ENCODE measurements at regions not wholly inside any gene's neighbourhood (a gene's known extent, or its start where the extent isn't known, plus 50 kb on each side); places are given as distances from the start of the nearest gene placed in this dataset.

DNA sequence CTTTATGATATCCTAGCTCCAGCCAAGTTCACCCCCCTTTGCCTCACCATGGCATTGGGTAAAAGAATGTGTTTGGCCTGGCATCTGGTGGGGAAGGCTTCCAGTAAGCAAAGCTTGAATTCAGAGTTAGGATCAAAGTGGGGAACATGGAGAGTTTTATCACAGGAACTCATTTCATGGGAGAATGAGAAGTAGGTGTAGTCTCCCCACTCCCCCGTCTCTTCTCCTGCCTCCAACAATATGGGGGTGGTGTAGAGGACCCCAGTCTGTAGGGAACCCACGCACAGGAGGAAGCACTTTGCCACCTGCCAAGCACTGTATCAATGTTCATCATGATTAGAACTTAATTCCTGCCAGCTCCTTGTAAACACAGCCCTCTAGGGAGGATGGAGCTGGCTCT is 200.5 kb downstream of the UACA start:
- no peaks in the 10 kb centered on the region for H3K79me2 ChIP-seq (ENCODE audit: control insufficient read depth, insufficient read depth, low read length)
- no peak overlapping the region for H3K4me2 ChIP-seq (ENCODE audit: extremely low read depth, insufficient read depth, low read length)
- no peaks in the 10 kb centered on the region for H4K20me1 ChIP-seq (ENCODE audit: control insufficient read depth, extremely low read depth, insufficient read depth, low read length)
- peaks cover 26% of the 10 kb centered on the region for H3K27me3 ChIP-seq (ENCODE audit: control insufficient read depth, insufficient read depth, low read length)
- no peak overlapping the region for H2AFZ ChIP-seq (ENCODE audit: low read length)
- H3K36me3 ChIP-seq (ENCODE audit: control insufficient read depth, insufficient read depth, low read length), result no peaks in the 10 kb centered on the region
- H3K9ac ChIP-seq (ENCODE audit: insufficient read depth, low read length), result no peak overlapping the region
- H3K4me3 ChIP-seq (replicated peaks in 1 of 4; ENCODE audit: control extremely low read depth in 1 of 4, insufficient read depth in 1 of 4, low read depth in 3 of 4, low read length in 4 of 4), result no peak overlapping the region
- H3K4me1 ChIP-seq (ENCODE audit: control insufficient read depth, extremely low read depth, insufficient read depth, low read length), result peaks cover 4% of the 10 kb centered on the region
- no peak for TF ChIP-seq EZH2 (IDR thresholded peaks at IDR 0.05; ENCODE audit: low read length, missing control alignments)
- TF ChIP-seq, protein P1, sequence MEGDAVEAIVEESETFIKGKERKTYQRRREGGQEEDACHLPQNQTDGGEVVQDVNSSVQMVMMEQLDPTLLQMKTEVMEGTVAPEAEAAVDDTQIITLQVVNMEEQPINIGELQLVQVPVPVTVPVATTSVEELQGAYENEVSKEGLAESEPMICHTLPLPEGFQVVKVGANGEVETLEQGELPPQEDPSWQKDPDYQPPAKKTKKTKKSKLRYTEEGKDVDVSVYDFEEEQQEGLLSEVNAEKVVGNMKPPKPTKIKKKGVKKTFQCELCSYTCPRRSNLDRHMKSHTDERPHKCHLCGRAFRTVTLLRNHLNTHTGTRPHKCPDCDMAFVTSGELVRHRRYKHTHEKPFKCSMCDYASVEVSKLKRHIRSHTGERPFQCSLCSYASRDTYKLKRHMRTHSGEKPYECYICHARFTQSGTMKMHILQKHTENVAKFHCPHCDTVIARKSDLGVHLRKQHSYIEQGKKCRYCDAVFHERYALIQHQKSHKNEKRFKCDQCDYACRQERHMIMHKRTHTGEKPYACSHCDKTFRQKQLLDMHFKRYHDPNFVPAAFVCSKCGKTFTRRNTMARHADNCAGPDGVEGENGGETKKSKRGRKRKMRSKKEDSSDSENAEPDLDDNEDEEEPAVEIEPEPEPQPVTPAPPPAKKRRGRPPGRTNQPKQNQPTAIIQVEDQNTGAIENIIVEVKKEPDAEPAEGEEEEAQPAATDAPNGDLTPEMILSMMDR (conservative IDR thresholded peaks at IDR 0.05 in 1 of 2, IDR thresholded peaks at IDR 0.05 in 1 of 2; ENCODE audit: low read depth in 1 of 2, low read length in 2 of 2), result no peak
- no peak overlapping the region for H3K27ac ChIP-seq (ENCODE audit: insufficient read depth, low read length)
- no peak for DNase-seq (ENCODE audit: low read depth in 2 of 2)
- no peaks in the 10 kb centered on the region for H3K9me3 ChIP-seq (ENCODE audit: control insufficient read depth, insufficient read depth, low read depth, low read length)

GRCh38 chr15:70561885-70562284 is 201.5 kb downstream of the UACA start:
- Histone ChIP-seq H3K4me2 (ENCODE audit: extremely low read depth, insufficient read depth, low read length) (no peak overlapping the region), H4K20me1 (ENCODE audit: control insufficient read depth, extremely low read depth, insufficient read depth, low read length) (no peaks in the 10 kb centered on the region), H3K4me1 (ENCODE audit: control insufficient read depth, extremely low read depth, insufficient read depth, low read length) (peaks cover 4% of the 10 kb centered on the region), H3K27ac (ENCODE audit: insufficient read depth, low read length) (no peak overlapping the region), H3K36me3 (ENCODE audit: control insufficient read depth, insufficient read depth, low read length) (no peaks in the 10 kb centered on the region), H3K9ac (ENCODE audit: insufficient read depth, low read length) (no peak overlapping the region), H2AFZ (ENCODE audit: low read length) (no peak overlapping the region), H3K4me3 (replicated peaks in 1 of 4; ENCODE audit: control extremely low read depth in 1 of 4, insufficient read depth in 1 of 4, low read depth in 3 of 4, low read length in 4 of 4) (no peak overlapping the region), H3K79me2 (ENCODE audit: control insufficient read depth, insufficient read depth, low read length) (no peaks in the 10 kb centered on the region), H3K27me3 (ENCODE audit: control insufficient read depth, insufficient read depth, low read length) (peaks cover 28% of the 10 kb centered on the region), H3K9me3 (ENCODE audit: control insufficient read depth, insufficient read depth, low read depth, low read length) (no peaks in the 10 kb centered on the region)
- TF ChIP-seq EZH2 (IDR thresholded peaks at IDR 0.05; ENCODE audit: low read length, missing control alignments), result no peak
- TF ChIP-seq, protein P1 (conservative IDR thresholded peaks at IDR 0.05 in 1 of 2, IDR thresholded peaks at IDR 0.05 in 1 of 2; ENCODE audit: low read depth in 1 of 2, low read length in 2 of 2), result no peak
- no peak for DNase-seq (ENCODE audit: low read depth in 2 of 2)

DNA sequence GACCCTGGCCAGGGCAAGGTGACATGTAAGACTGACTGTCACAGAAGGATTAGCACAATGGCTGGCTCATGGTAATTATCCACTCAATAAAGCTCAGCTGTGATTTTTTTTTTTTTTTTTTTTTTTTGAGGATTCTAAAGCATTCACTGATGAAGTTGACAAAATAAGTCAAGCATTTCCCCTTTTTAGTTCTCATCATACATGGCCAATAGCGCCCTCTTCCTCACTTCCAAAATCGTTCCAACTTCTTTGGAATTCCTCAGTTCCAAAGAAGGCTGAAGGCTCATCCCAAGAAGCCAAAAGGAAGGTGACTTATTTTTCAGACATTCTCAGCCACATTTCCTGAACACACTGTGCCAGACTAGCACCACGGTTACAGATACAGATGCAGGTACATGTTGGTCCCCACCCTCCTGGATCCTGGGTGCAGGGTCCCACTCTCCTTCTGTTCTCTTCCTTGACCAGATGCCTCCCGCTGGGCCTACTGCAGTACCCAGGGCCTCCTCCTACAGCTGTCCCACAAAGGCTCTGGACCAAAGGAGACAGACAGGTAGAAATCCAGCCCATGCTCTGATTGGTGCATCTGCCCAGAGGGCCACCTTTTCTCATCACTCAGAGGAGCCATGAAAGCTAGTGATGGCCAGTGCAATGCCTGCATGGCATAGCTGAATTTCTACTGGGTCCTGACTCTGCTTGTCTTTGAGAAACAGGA is 202.6 kb downstream of the UACA start:
- no peak overlapping the region for H3K4me3 ChIP-seq (replicated peaks in 1 of 4; ENCODE audit: control extremely low read depth in 1 of 4, insufficient read depth in 1 of 4, low read depth in 3 of 4, low read length in 4 of 4)
- H3K4me1 ChIP-seq (ENCODE audit: control insufficient read depth, extremely low read depth, insufficient read depth, low read length), result peaks cover 4% of the 10 kb centered on the region
- TF ChIP-seq, protein P1 (conservative IDR thresholded peaks at IDR 0.05 in 1 of 2, IDR thresholded peaks at IDR 0.05 in 1 of 2; ENCODE audit: low read depth in 1 of 2, low read length in 2 of 2), result no peak
- no peak for TF ChIP-seq EZH2 (IDR thresholded peaks at IDR 0.05; ENCODE audit: low read length, missing control alignments)
- no peaks in the 10 kb centered on the region for H3K36me3 ChIP-seq (ENCODE audit: control insufficient read depth, insufficient read depth, low read length)
- DNase-seq (ENCODE audit: low read depth in 2 of 2), result no peak
- H3K27me3 ChIP-seq (ENCODE audit: control insufficient read depth, insufficient read depth, low read length), result peaks cover 28% of the 10 kb centered on the region
- no peaks in the 10 kb centered on the region for H3K79me2 ChIP-seq (ENCODE audit: control insufficient read depth, insufficient read depth, low read length)
- H3K27ac ChIP-seq (ENCODE audit: insufficient read depth, low read length), result no peak overlapping the region
- no peaks in the 10 kb centered on the region for H4K20me1 ChIP-seq (ENCODE audit: control insufficient read depth, extremely low read depth, insufficient read depth, low read length)
- H3K9ac ChIP-seq (ENCODE audit: insufficient read depth, low read length), result no peak overlapping the region
- H3K4me2 ChIP-seq (ENCODE audit: extremely low read depth, insufficient read depth, low read length), result no peak overlapping the region
- H3K9me3 ChIP-seq (ENCODE audit: control insufficient read depth, insufficient read depth, low read depth, low read length), result no peaks in the 10 kb centered on the region
- H2AFZ ChIP-seq (ENCODE audit: low read length), result no peak overlapping the region
